22Rv1 (cell line): ENCODE measurements at regions not wholly inside any gene's neighbourhood (a gene's known extent, or its start where the extent isn't known, plus 50 kb on each side); places are given as distances from the start of the nearest gene placed in this dataset.

Experiments
- CTCF ChIP-seq: fragments of 450-650 bp; IDR thresholded peaks from 2 replicates; pipeline ENCODE4 v1.5.1; 2017; ENCODE audit warnings: mild to moderate bottlenecking
- ZFX ChIP-seq: fragments of 450-650 bp; IDR thresholded peaks from 2 replicates; pipeline ENCODE4 v1.6.1; 2017; ENCODE audit warnings: antibody characterized with exemption, borderline replicate concordance

GRCh38 chr18:38322206-38322605 is 756.6 kb upstream of the CELF4 start:
- TF ChIP-seq CTCF (no peak), ZFX (no peak)
